Memory B cell (primary cell): ENCODE measurements at regions not wholly inside any gene's neighbourhood (a gene's known extent, or its start where the extent isn't known, plus 50 kb on each side); places are given as distances from the start of the nearest gene placed in this dataset.
A peak's percentile ranks its signal among the peaks of the same experiment; 100 is the strongest.

Source experiments
- ATAC-seq: fragments of 150-1000 bp; cut with Tn5 transposase; 2 replicates; pipeline ENCODE4 v1.10.0; 2021; ENCODE audit warnings: low read depth, mild to moderate bottlenecking, moderate library complexity
- DNase-seq, 2 donors: peaks; one replicate each; pipeline ENCODE4 v3.0.0; 2022; ENCODE audit warnings: low spot score in 2 of 2
- H3K27ac Mint-ChIP-seq: one replicate; pipeline ENCODE4 v1.8.0; 2022; ENCODE audit warnings: mild to moderate bottlenecking, moderate library complexity, mixed read lengths
- H3K27me3 Mint-ChIP-seq: one replicate; pipeline ENCODE4 v1.8.0; 2022; ENCODE audit warnings: mixed read lengths
- H3K36me3 Mint-ChIP-seq: one replicate; pipeline ENCODE4 v1.8.0; 2022; ENCODE audit warnings: mild to moderate bottlenecking, mixed read lengths
- H3K4me1 Mint-ChIP-seq: one replicate; pipeline ENCODE4 v1.8.0; 2022; ENCODE audit warnings: mixed read lengths
- H3K4me3 Mint-ChIP-seq: one replicate; pipeline ENCODE4 v1.8.0; 2022; ENCODE audit warnings: mild to moderate bottlenecking, moderate library complexity, mixed read lengths
- H3K9me3 Mint-ChIP-seq: one replicate; pipeline ENCODE4 v1.8.0; 2022; ENCODE audit warnings: mixed read lengths

DNA sequence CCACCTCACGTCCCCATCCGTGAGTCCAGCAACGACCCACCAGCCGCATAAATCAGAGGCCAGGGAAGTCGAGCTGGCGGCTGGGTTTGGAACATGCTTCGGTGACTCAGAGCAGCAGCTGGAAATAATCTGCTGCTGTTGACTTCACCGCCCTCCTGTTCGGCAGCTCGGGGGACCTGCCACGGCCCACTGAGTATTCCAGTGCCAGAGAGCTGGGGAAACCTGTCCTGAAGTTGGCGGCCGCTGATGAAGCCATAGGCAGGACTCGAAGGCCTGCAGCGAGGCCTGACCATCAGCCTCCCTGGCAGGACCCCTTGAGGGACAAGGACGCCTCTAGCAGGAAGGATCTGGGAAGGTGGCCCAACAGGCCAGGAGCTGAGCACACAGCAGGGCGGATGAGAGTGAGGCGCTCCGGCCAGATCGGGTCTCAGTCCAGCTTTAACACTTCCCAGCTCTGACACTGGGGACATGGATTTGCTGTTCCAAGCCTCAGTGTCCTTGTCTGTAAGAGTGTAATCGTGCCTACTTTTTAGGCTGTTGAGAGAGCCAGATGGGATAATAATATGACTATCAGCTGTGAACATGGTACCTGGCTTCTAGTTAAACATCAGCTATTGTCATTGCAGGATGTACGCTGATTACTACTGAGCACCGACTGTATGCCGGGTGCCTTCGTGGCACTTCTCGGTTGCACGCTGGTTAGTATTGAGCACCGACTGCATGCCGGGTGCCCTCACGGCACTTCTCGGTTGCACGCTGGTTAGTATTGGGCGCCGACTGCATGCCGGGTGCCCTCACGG is 50.4 kb upstream of the CIBAR2 start:
- H3K36me3 Mint-ChIP-seq: no peaks in the 10 kb centered on the region
- no peak overlapping the region for H3K4me3 Mint-ChIP-seq
- DNase-seq: no peak
- peaks cover 20% of the 10 kb centered on the region for H3K27me3 Mint-ChIP-seq
- ATAC-seq: no peak
- H3K27ac Mint-ChIP-seq: no peak overlapping the region
- H3K9me3 Mint-ChIP-seq: no peaks in the 10 kb centered on the region
- peaks cover 6% of the 10 kb centered on the region for H3K4me1 Mint-ChIP-seq

DNA sequence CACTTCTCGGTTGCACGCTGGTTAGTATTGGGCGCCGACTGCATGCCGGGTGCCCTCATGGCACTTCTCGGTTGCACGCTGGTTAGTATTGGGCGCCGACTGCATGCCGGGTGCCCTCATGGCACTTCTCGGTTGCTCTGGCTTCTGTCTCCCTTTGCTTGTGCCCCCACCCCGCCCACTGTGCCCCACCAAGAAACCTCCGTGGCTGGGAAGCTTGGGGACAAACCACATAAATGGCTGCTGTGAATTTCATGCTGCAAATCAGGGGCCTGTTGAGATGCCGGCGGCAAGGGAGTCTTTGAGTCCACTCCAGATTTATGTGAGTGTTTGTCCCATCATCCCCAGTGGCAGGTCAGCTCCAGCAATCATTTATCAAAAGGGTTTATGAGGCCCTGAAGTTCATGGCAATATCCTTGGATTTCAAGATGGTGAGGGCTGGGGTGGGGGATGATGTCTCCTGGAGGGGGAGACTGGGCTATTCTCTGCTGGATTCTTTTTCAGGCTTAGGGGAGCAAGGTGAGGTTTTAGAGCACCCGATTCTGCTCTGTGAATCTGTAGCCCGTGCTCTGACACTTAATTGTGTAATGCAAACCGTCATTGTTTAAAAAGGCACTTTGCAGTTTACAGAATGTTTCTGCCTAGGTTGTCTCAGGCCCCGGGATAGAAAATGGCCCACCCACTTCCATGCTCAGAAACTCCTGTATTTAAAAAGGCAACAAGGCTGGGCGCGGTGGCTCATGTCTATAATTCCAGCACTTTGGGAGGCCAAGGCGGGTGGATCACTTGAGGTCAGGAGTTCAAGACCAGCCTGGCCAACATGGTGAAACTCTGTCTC is 51.2 kb upstream of the CIBAR2 start:
- DNase-seq (no peak), ATAC-seq (no peak)
- Mint-ChIP-seq H3K4me3 (no peak overlapping the region), H3K4me1 (no peaks in the 10 kb centered on the region), H3K27me3 (peaks cover 18% of the 10 kb centered on the region), H3K36me3 (no peaks in the 10 kb centered on the region), H3K27ac (no peak overlapping the region), H3K9me3 (no peaks in the 10 kb centered on the region)

DNA sequence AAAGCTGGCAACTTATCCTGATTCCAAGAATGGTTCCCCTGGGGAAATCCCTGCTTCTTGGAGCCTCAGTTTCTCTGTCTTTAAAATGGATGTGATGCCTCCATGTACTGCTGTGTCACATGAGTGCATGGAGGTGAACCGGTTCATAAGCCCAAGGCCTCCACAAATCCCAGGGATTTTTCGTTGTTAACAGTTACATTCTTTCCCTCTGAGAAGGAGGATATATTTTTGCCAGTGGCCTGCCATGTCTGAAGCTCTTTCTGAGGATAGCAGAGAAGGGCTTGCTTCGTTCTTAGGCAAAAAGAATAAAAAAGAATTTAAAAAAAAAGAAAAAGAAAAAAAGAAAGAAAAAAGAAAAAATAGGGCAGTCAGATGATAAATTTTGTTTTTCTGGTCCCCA is 52.2 kb upstream of the CIBAR2 start:
- ATAC-seq: no peak
- Mint-ChIP-seq H3K4me3 (no peak overlapping the region), H3K27ac (no peak overlapping the region), H3K9me3 (no peaks in the 10 kb centered on the region), H3K36me3 (no peaks in the 10 kb centered on the region), H3K4me1 (no peaks in the 10 kb centered on the region), H3K27me3 (peaks cover 18% of the 10 kb centered on the region)
- DNase-seq: no peak

DNA sequence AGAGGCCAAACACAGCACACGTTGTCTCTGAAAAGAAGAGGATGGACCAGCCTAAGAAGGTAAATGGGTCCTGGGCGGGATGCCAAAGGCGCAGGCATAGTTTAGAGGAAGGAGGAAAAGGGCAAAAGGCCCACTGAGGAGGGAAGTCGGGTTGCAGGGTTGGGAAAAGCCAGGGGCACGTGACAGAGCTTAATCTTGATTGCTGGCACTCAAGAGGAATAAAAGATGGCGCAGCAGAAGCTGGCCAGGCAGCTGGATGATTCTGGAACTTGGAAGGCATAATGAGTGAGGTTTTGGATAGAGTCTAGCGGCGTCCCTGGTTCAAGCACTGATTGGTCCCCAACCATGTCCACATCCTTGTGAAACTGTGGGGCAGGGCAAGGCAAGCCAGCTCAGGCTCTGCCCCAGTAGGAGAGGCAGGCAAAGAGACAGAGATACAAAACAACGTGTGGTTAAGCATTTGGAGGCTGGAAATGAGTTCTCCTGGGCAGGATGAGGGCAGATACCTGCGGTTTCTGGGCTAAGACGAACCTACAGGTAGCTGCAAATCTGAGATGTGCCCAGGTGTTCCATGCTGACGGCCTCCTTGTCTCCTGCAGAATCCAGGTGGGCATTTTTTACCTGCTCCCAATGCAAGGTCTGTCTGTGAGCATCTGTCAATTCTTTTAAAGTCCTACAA is 52.7 kb upstream of the CIBAR2 start:
- H3K4me1 Mint-ChIP-seq: no peaks in the 10 kb centered on the region
- peaks cover 18% of the 10 kb centered on the region for H3K27me3 Mint-ChIP-seq
- no peak overlapping the region for H3K27ac Mint-ChIP-seq
- H3K36me3 Mint-ChIP-seq: no peaks in the 10 kb centered on the region
- no peak for ATAC-seq
- DNase-seq: no peak
- H3K4me3 Mint-ChIP-seq: no peak overlapping the region
- H3K9me3 Mint-ChIP-seq: no peaks in the 10 kb centered on the region

DNA sequence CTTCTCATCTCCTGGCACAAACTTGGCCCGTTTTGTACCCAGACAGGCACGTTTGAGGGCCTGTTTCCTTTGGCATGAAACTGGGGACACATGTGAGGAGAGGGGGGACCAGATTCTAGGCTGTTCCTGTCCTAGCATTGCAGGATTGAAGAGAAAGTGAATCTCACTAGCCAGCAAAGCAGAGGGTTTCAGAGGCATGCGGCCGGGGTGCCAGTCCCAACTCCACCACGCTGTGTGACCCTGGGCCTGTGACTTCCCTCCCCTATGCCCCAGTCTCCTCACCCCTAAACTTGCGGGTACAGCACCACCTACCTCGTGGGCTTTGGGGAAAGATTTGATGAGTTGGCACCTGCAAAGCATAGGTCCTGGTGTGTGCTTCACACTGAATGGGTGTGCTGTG is 53.5 kb upstream of the CIBAR2 start:
- H3K36me3 Mint-ChIP-seq: no peaks in the 10 kb centered on the region
- no peak for ATAC-seq
- no peak for DNase-seq
- no peak overlapping the region for H3K27ac Mint-ChIP-seq
- H3K27me3 Mint-ChIP-seq: peaks cover 20% of the 10 kb centered on the region
- no peak overlapping the region for H3K4me3 Mint-ChIP-seq
- H3K4me1 Mint-ChIP-seq: no peaks in the 10 kb centered on the region
- H3K9me3 Mint-ChIP-seq: no peaks in the 10 kb centered on the region

DNA sequence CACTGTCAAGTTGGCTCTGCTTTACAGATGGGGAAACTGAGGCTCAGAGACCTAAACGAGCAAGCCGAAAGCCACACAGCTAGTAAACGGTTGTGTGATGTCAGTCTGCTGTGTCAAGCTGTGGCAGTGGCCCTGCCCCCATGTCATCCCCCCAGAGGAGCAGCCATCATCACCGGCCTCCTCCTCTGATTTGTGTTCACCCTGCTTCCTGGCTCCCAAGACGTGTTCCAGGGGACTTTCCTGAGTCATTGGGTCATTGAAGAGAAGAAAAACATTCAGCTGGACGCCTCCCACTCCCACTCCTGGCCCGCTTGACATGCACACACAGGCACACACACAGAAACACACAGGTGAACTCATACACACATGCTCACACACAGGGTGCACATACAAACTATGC is 54.0 kb upstream of the CIBAR2 start:
- DNase-seq (no peak), ATAC-seq (no peak)
- Mint-ChIP-seq H3K4me1 (no peaks in the 10 kb centered on the region), H3K27ac (no peak overlapping the region), H3K4me3 (no peak overlapping the region), H3K9me3 (peaks cover under 1% of the 10 kb centered on the region), H3K27me3 (peaks cover 22% of the 10 kb centered on the region), H3K36me3 (no peaks in the 10 kb centered on the region)

DNA sequence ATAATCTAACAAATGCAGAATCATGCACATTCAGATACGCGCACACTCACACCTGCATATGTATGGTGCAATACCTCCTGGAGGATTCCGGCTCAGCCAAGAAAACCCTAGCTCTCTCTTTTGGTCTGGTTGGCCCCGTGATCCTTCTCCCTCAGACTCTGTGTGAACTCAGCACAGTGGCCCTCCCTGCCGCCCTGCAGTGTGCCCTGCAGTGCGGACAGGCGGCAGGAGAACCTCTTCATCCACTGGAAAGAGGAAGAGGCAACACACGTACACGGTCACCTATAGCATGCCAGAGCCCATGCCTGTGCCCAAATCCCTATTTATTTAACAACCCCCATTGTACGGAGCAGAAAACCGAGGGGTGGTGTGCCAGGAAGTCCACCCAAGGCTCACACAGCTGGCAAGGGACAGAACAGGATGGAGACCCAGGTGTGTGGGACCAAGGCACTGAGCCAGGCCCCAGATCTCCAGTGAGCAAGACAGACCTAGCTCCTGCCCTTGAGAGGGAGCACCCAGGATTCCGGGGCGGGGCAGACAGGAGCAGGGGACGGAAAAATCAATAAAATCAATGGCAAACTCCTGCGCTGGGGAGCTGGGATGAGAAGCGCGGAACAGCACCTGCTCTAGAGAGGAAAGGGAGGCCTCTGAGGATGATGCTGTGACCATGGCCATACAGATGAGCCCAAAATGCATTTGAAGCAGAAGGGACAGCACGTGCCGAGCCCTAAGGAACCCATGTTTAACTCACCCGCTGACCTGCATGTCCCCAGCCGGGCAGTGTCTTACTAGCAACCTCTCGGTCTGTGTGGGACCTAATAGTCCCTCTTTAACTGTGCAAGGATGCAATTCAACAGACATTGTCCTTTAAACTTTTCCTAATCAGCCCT is 54.7 kb upstream of the CIBAR2 start:
- Mint-ChIP-seq H3K27ac (no peak overlapping the region), H3K4me1 (no peaks in the 10 kb centered on the region), H3K9me3 (peaks cover 1% of the 10 kb centered on the region), H3K27me3 (peaks cover 23% of the 10 kb centered on the region), H3K36me3 (no peaks in the 10 kb centered on the region), H3K4me3 (no peak overlapping the region)
- ATAC-seq (no peak), DNase-seq (no peak)

DNA sequence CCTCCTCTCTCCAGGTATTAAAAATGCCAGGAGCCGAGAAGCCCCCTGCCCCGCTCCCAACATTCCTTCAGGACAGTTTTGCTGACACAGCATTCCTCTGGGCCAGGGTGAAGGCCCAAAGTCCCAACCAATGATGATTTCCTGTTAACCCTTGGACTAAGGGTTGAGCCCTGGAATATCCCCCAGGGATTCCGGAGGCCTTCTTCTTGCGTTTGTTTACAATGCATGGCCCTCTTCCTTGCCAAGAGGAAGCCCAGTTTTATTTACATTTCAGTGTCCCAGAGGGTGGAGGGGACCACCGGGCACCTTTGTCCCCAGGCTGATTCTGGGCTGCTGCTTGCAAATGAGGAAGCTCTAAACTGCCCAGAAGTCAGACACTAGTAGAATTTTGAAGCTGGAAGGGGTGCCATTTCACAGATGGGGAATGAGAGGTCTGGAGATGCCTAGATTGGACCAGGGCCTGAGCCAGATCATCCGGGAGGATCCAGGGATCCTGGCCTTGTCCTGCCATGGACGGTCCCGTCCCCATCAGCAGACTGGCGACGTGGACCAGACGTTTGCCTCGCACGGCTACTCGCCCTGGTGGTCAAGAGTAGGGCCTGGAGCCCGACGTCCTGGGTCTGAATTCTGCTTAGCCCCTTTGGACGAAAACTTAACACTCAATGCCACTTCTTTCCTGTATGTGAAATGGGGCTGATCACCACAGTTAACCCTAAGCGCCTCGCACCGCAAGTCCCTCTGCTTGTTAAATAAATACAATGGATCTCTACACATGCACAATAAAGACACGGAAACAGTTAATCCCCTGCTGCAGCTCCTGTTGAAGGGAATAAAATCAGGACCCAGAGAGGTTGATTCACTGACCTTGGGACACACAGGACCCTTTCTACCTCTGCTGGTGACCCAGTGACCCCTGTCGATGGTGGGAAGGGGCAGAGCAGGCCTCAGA is 55.6 kb upstream of the CIBAR2 start:
- peaks cover 27% of the 10 kb centered on the region for H3K27me3 Mint-ChIP-seq
- peaks cover 1% of the 10 kb centered on the region for H3K9me3 Mint-ChIP-seq
- no peak for DNase-seq
- no peaks in the 10 kb centered on the region for H3K36me3 Mint-ChIP-seq
- no peaks in the 10 kb centered on the region for H3K4me1 Mint-ChIP-seq
- no peak overlapping the region for H3K4me3 Mint-ChIP-seq
- ATAC-seq: no peak
- H3K27ac Mint-ChIP-seq: no peak overlapping the region

DNA sequence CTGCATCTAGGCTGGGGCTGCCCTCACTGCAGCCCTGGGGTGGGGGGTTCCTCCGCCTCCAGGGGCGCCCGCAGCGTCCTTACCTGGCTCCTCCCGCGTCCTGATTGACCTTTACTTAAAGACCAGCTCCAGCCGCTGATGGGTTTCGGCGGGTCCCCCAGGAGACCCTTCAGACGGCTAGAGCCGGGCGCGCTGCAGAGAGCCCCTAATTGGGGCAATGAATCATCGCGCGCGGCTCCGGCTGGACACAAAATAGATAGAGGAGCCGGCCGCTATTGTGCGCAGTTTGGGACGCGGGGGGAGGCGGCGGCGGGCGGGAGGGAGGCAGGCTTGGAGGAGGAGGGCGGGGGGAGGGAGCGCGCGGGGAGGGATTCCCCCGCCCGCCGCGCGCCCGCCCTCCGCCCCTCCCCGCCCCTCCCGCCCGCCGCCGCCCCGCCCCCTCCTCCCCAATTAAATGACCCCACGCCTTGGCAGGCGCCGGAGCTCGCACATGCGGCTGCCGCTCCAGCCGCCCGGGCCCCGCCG is 56.5 kb upstream of the CIBAR2 start:
- H3K9me3 Mint-ChIP-seq: peaks cover 1% of the 10 kb centered on the region
- peaks cover 33% of the 10 kb centered on the region for H3K27me3 Mint-ChIP-seq
- ATAC-seq: no peak
- no peaks in the 10 kb centered on the region for H3K4me1 Mint-ChIP-seq
- H3K27ac Mint-ChIP-seq: no peak overlapping the region
- peak overlapping the region; percentile 64 for H3K4me3 Mint-ChIP-seq
- no peak for DNase-seq
- H3K36me3 Mint-ChIP-seq: no peaks in the 10 kb centered on the region

DNA sequence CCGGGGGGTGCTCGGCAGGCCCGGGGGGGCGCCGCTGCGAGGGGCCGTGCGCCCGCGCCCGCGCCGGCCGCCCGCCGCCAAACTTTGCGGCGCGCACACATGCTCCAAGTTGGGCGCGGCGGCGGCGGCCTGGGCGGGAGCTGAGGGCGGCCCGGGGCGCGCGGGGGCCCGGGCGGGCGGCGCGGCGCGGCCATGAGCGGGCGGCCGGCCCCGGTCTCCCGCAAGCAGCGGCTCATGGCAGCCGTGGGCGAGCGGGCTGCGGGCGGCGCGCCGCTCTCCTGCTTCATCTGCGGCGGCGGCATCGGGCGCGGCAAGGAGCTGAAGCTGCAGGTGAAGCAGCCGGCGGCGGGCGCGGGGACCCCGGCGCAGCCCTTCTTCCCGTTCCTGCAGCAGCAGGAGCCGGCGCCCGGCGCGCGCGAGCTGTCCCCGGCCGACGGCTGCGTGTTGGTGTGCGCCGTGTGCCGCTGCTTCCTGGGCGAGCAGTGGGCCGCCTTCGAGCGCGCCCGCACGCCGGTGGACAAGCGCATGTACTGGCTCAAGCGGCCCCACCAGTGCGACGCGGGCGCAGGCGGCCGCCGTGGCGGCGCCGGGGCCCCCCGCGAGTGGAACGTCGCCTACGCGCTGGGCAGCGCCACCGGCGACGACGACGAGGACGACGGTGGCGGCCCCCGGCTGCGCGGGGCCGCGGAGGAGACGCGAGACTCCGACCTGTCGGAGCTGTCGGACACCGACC is 57.2 kb upstream of the CIBAR2 start:
- DNase-seq (no peak), ATAC-seq (no peak)
- Mint-ChIP-seq H3K27me3 (peaks cover 37% of the 10 kb centered on the region), H3K4me1 (no peaks in the 10 kb centered on the region), H3K9me3 (peaks cover 1% of the 10 kb centered on the region), H3K27ac (no peak overlapping the region), H3K4me3 (no peak overlapping the region), H3K36me3 (no peaks in the 10 kb centered on the region)

DNA sequence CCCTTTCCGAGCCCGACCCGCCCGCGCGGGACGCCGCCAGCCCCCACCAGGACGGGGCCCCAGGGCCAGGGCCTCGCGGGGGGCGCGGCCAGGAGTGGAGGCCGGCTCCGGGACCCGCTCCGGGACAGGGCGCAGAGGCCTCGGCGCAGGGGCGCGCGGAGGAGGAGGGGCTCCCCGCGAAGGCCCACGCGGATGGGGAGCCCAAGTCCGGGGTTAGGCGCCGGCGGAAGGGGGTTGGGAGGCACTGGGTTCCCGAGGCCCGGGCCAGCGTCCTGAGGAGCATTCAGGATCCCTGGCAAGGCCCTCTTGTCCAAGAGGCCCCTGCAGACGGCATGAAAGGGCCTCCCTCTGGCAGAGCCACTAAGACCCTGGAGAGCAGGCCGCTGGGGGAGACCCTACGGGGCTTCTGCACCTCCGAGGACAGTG is 57.8 kb upstream of the CIBAR2 start:
- DNase-seq (no peak), ATAC-seq (no peak)
- Mint-ChIP-seq H3K4me3 (no peak overlapping the region), H3K36me3 (no peaks in the 10 kb centered on the region), H3K27me3 (peaks cover 36% of the 10 kb centered on the region), H3K4me1 (no peaks in the 10 kb centered on the region), H3K9me3 (peaks cover 1% of the 10 kb centered on the region), H3K27ac (no peak overlapping the region)

DNA sequence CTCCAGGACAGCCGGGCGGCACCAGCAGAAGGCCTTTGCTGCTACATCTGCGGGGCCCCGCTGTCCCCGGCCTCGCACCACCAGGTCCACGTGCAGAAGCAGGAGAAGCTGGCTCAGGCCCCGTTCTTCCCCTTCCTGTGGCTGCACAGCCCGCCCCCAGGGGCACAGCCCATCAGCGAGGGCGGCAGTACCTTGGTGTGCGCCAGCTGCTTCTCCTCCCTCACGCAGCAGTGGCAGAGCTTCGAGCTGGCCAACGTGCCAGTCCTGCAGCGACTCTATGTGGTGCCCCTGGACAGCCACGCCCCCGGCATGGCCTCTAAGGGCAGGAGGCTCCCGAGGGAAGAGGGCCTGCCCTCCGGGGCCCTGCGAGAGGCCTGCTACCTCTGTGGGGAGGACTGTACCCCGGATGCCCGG is 58.3 kb upstream of the CIBAR2 start:
- Mint-ChIP-seq H3K9me3 (peaks cover 1% of the 10 kb centered on the region), H3K4me3 (peak overlapping the region; percentile 9), H3K27me3 (peaks cover 36% of the 10 kb centered on the region), H3K27ac (no peak overlapping the region), H3K4me1 (no peaks in the 10 kb centered on the region), H3K36me3 (no peaks in the 10 kb centered on the region)
- DNase-seq (no peak), ATAC-seq (no peak)
